ENCODE measurements at regions not wholly inside any gene's neighbourhood (a gene's known extent, or its start where the extent isn't known, plus 50 kb on each side); places are given as distances from the start of the nearest gene placed in this dataset.

- no peak for TF ChIP-seq CTCF (IDR thresholded peaks at IDR 0.05 in 8 of 11, conservative IDR thresholded peaks at IDR 0.05 in 3 of 11)
- TF ChIP-seq POLR2A (IDR thresholded peaks at IDR 0.05), result no peak
- TF ChIP-seq POLR2AphosphoS5 (IDR thresholded peaks at IDR 0.05), result no peak
Measured at GRCh38 chr21:17396948-17397347, 115.9 kb upstream of the CXADR start.

Data from spleen (tissue), 7 donors.